ENCODE measurements at regions not wholly inside any gene's neighbourhood (a gene's known extent, or its start where the extent isn't known, plus 50 kb on each side); places are given as distances from the start of the nearest gene placed in this dataset.

GRCh38 chr10:128528781-128529180, 402.6 kb upstream of the MKI67 start:
- peak overlapping the region; percentile 85 for H3K27ac Mint-ChIP-seq (ENCODE audit: unreplicated experiment)
- TF ChIP-seq, protein P1, sequence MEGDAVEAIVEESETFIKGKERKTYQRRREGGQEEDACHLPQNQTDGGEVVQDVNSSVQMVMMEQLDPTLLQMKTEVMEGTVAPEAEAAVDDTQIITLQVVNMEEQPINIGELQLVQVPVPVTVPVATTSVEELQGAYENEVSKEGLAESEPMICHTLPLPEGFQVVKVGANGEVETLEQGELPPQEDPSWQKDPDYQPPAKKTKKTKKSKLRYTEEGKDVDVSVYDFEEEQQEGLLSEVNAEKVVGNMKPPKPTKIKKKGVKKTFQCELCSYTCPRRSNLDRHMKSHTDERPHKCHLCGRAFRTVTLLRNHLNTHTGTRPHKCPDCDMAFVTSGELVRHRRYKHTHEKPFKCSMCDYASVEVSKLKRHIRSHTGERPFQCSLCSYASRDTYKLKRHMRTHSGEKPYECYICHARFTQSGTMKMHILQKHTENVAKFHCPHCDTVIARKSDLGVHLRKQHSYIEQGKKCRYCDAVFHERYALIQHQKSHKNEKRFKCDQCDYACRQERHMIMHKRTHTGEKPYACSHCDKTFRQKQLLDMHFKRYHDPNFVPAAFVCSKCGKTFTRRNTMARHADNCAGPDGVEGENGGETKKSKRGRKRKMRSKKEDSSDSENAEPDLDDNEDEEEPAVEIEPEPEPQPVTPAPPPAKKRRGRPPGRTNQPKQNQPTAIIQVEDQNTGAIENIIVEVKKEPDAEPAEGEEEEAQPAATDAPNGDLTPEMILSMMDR (IDR thresholded peaks at IDR 0.05; ENCODE audit: partially characterized antibody, unreplicated experiment) = no peak
- peaks cover 5% of the 10 kb centered on the region for H3K9me3 Mint-ChIP-seq (ENCODE audit: unreplicated experiment)
- DNase-seq = no peak
- peaks cover 1% of the 10 kb centered on the region for H3K27me3 Mint-ChIP-seq (ENCODE audit: unreplicated experiment)
- H3K4me1 Mint-ChIP-seq (ENCODE audit: low read depth, unreplicated experiment) = peaks cover 39% of the 10 kb centered on the region
- H3K36me3 Mint-ChIP-seq (ENCODE audit: unreplicated experiment) = no peaks in the 10 kb centered on the region
- no peak overlapping the region for H3K4me3 Mint-ChIP-seq (ENCODE audit: unreplicated experiment)

- no peaks in the 10 kb centered on the region for H3K36me3 Mint-ChIP-seq (ENCODE audit: unreplicated experiment)
- TF ChIP-seq, protein P1 (IDR thresholded peaks at IDR 0.05; ENCODE audit: partially characterized antibody, unreplicated experiment) = no peak
- peaks cover 39% of the 10 kb centered on the region for H3K4me1 Mint-ChIP-seq (ENCODE audit: low read depth, unreplicated experiment)
- DNase-seq = no peak
- H3K9me3 Mint-ChIP-seq (ENCODE audit: unreplicated experiment) = peaks cover 5% of the 10 kb centered on the region
- peaks cover 1% of the 10 kb centered on the region for H3K27me3 Mint-ChIP-seq (ENCODE audit: unreplicated experiment)
- H3K27ac Mint-ChIP-seq (ENCODE audit: unreplicated experiment) = peak overlapping the region; percentile 85
- peak overlapping the region; percentile 61 for H3K4me3 Mint-ChIP-seq (ENCODE audit: unreplicated experiment)
Observed at GRCh38 chr10:128529225-128529624, 403.0 kb upstream of the MKI67 start.

DNA sequence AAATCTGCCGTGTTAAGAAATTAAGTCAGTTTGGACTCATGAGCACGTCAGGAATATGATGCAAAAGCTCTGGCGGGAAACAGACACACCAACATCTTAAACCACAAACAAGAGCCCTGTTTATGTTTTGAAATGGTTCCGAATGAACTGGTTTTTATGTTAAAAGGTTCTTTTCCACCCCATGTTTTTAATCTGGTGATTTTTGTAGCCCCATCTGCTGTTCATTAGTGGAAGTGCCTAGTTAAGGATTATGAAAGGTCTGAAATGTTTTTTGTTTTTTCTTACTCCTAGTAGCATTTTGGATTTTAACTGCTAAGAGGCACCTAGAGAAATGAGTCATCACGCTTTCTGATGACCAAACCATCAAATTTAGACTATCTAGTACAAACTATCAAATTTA, 404.1 kb upstream of the MKI67 start:
- H3K4me3 Mint-ChIP-seq (ENCODE audit: unreplicated experiment) = peak overlapping the region; percentile 0
- H3K36me3 Mint-ChIP-seq (ENCODE audit: unreplicated experiment) = no peaks in the 10 kb centered on the region
- peaks cover 5% of the 10 kb centered on the region for H3K9me3 Mint-ChIP-seq (ENCODE audit: unreplicated experiment)
- H3K27me3 Mint-ChIP-seq (ENCODE audit: unreplicated experiment) = peaks cover 1% of the 10 kb centered on the region
- no peak for DNase-seq
- H3K27ac Mint-ChIP-seq (ENCODE audit: unreplicated experiment) = peak overlapping the region; percentile 85
- H3K4me1 Mint-ChIP-seq (ENCODE audit: low read depth, unreplicated experiment) = peaks cover 39% of the 10 kb centered on the region
- TF ChIP-seq, protein P1 (IDR thresholded peaks at IDR 0.05; ENCODE audit: partially characterized antibody, unreplicated experiment) = peak; percentile 77

GRCh38 chr10:128530946-128531345, 404.7 kb upstream of the MKI67 start:
- peaks cover 35% of the 10 kb centered on the region for H3K4me1 Mint-ChIP-seq (ENCODE audit: low read depth, unreplicated experiment)
- peaks cover 5% of the 10 kb centered on the region for H3K9me3 Mint-ChIP-seq (ENCODE audit: unreplicated experiment)
- TF ChIP-seq, protein P1 (IDR thresholded peaks at IDR 0.05; ENCODE audit: partially characterized antibody, unreplicated experiment) = no peak
- H3K27ac Mint-ChIP-seq (ENCODE audit: unreplicated experiment) = no peak overlapping the region
- no peaks in the 10 kb centered on the region for H3K36me3 Mint-ChIP-seq (ENCODE audit: unreplicated experiment)
- H3K4me3 Mint-ChIP-seq (ENCODE audit: unreplicated experiment) = no peak overlapping the region
- DNase-seq = no peak
- H3K27me3 Mint-ChIP-seq (ENCODE audit: unreplicated experiment) = peaks cover 1% of the 10 kb centered on the region

DNA sequence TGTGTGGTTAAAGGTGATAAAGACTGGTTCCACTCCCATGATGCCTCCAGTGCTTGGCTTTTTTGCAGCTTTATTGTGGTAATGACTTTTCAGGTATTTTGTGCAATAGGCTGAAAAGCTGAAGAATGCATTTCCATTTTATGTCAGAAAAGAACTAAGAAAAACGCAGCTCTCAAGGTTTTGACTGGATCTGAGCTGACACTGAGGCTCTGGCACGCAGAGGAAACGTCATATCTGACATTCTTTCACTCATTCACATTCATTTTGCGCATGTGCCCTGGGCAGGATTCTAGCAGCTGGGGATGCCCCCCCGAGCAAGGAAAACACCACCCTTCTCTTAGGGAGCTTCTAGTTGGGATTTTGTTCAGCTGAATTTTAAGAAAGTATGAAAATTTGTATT, 408.5 kb upstream of the MKI67 start:
- Mint-ChIP-seq H3K9me3 (ENCODE audit: unreplicated experiment) (peaks cover 2% of the 10 kb centered on the region), H3K27me3 (ENCODE audit: unreplicated experiment) (peaks cover 2% of the 10 kb centered on the region)

More for the DNA sequence above, 408.5 kb upstream of the MKI67 start:
- H3K4me3 Mint-ChIP-seq (ENCODE audit: unreplicated experiment) = no peak overlapping the region
- no peak overlapping the region for H3K27ac Mint-ChIP-seq (ENCODE audit: unreplicated experiment)
- no peak for DNase-seq
- H3K36me3 Mint-ChIP-seq (ENCODE audit: unreplicated experiment) = no peaks in the 10 kb centered on the region
- TF ChIP-seq, protein P1 (IDR thresholded peaks at IDR 0.05; ENCODE audit: partially characterized antibody, unreplicated experiment) = no peak
- H3K4me1 Mint-ChIP-seq (ENCODE audit: low read depth, unreplicated experiment) = peaks cover 36% of the 10 kb centered on the region
